HAP-1 (cell line): ENCODE measurements at regions not wholly inside any gene's neighbourhood (a gene's known extent, or its start where the extent isn't known, plus 50 kb on each side); places are given as distances from the start of the nearest gene placed in this dataset.

Source experiments
- DNase-seq, 2 experiments: peaks; one replicate each; pipeline ENCODE4 v3.0.0-alpha.2; 2016 to 2020; ENCODE audit warnings: low spot score in 2 of 2
- H3K27me3 ChIP-seq: fragments of 250-450 bp; sonication (Bioruptor Pico); 2 replicates; pipeline ENCODE4 v1.5.1; 2020; ENCODE audit warnings: low read depth, mild to moderate bottlenecking, moderate library complexity
- H3K36me3 ChIP-seq: fragments of 250-450 bp; sonication (Bioruptor Pico); replicated peaks from 2 replicates; pipeline ENCODE4 v1.5.1; 2020; ENCODE audit warnings: mild to moderate bottlenecking
- H3K4me1 ChIP-seq: fragments of 250-450 bp; sonication (Bioruptor Pico); 2 replicates; pipeline ENCODE4 v1.5.1; 2020; ENCODE audit warnings: mild to moderate bottlenecking
- H3K4me3 ChIP-seq: fragments of 250-450 bp; sonication (Bioruptor Pico); 2 replicates; pipeline ENCODE4 v1.5.1; 2020; ENCODE audit warnings: mild to moderate bottlenecking, moderate library complexity
- H3K9me3 ChIP-seq: fragments of 250-450 bp; sonication (Bioruptor Pico); 2 replicates; pipeline ENCODE4 v1.5.1; 2020; ENCODE audit warnings: mild to moderate bottlenecking, moderate library complexity
- in situ Hi-C: fragments of 300-500 bp; cut with MboI; formaldehyde crosslinking; loops from 3 replicates; pipeline ENCODE4 v1.14.3; 2020; ENCODE audit warnings: low sequenced_read_pairs, inconsistent platforms, mixed read lengths

DNA sequence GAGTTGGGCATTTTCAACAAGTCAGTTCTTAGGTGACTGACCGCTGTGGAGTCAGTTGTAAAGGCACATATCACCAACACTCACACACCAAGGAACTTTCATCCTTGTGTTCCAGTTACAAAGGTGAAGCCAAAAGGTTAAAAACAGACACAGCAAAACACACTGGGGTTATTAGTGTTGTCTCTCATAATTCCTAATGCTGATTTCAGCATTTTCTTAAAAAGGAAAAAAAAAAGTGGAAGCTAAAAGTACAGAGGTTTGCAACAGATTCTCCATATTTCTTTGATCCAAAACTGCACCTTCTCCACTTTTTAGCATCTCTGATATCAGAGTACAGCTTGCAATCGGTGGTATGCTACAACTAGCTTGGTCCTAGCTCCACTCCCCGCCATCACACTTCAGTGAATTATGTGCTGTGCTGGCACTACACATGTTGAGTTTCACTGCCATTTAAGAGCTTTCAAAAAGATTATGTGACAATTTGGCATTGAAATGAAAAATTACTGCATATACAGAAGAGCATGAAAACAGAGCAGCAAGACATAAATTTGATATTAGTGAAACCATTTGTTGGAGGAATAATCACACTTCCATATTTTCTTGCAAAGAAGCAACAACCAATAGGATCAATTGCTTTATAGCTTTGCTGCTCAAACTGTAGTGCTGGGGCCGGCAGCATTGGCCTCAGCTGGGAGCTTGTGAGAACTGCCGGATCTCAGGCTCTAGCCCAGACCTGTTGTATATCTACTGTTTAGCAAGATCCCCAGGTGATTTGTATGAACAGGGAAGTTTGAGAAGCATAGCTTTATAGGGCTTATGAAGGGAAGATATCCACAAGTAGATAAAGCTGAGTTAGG lies 62.3 kb upstream of the DAPL1 start:
- H3K4me3 ChIP-seq: no peak overlapping the region
- in situ Hi-C loops: loop anchor here (25.0 kb wide), 1 partner anchor 546 kb away; no protein-coding TSS in a partner anchor
- H3K36me3 ChIP-seq: no peaks in the 10 kb centered on the region
- H3K4me1 ChIP-seq: peaks cover 4% of the 10 kb centered on the region
- DNase-seq: no peak
- no peaks in the 10 kb centered on the region for H3K9me3 ChIP-seq
- no peaks in the 10 kb centered on the region for H3K27me3 ChIP-seq

- DNase-seq: no peak
- in situ Hi-C loops: loop anchor here (25.0 kb wide), 1 partner anchor 546 kb away; no protein-coding TSS in a partner anchor
- Histone ChIP-seq H3K9me3 (no peaks in the 10 kb centered on the region), H3K36me3 (no peaks in the 10 kb centered on the region), H3K4me1 (peaks cover 4% of the 10 kb centered on the region), H3K27me3 (no peaks in the 10 kb centered on the region), H3K4me3 (no peak overlapping the region)
Observed at GRCh38 chr2:158733430-158733755, 61.7 kb upstream of the DAPL1 start.

GRCh38 chr2:158734442-158734841 lies 60.7 kb upstream of the DAPL1 start:
- in situ Hi-C loops: loop anchor here (25.0 kb wide), 1 partner anchor 547 kb away; no protein-coding TSS in a partner anchor
- no peak for DNase-seq

DNA sequence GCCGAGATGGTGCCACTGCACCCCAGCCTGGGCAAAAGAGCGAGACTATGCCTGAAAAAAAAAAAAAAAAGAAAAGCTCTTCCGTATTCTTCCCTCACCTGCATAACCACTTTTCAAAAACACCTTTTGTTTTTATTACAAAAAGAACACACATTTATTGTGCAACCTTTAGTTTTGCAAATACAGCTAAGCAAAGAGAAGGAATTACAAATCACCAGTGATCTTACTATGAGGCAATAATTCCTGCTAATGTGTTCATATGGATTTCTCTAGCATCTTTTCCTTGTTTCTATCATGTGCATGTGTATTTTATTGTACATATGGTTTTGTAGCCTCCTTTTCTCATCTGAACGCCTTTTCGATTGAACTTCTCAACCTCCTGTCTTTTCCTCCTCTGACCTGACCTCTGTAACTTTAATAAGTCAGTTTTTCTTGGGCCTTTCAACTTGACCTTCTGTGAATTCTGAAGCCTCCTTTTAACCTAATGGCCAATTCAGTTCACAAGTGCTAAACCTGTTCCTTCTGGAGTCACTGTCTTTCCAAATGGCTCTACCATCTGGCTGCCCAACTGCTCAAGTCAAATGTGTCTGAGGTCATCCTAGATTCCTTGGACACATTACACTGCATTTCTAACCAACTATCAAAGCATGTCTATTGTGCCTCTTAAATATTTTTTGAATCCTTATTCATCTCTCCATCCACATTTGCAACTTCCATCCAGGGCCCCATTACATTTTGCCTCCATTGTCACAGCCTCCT lies 59.1 kb upstream of the DAPL1 start:
- no peak overlapping the region for H3K4me3 ChIP-seq
- in situ Hi-C loops: loop anchor here (25.0 kb wide), 1 partner anchor 549 kb away; no protein-coding TSS in a partner anchor
- H3K9me3 ChIP-seq: no peaks in the 10 kb centered on the region
- H3K36me3 ChIP-seq: no peaks in the 10 kb centered on the region
- no peak for DNase-seq
- peaks cover 4% of the 10 kb centered on the region for H3K4me1 ChIP-seq
- H3K27me3 ChIP-seq: no peaks in the 10 kb centered on the region

More at GRCh38 chr2:158734442-158734841, 60.7 kb upstream of the DAPL1 start:
- no peaks in the 10 kb centered on the region for H3K27me3 ChIP-seq
- no peak overlapping the region for H3K4me3 ChIP-seq
- H3K9me3 ChIP-seq: no peaks in the 10 kb centered on the region
- H3K36me3 ChIP-seq: no peaks in the 10 kb centered on the region
- H3K4me1 ChIP-seq: peaks cover 4% of the 10 kb centered on the region

DNA sequence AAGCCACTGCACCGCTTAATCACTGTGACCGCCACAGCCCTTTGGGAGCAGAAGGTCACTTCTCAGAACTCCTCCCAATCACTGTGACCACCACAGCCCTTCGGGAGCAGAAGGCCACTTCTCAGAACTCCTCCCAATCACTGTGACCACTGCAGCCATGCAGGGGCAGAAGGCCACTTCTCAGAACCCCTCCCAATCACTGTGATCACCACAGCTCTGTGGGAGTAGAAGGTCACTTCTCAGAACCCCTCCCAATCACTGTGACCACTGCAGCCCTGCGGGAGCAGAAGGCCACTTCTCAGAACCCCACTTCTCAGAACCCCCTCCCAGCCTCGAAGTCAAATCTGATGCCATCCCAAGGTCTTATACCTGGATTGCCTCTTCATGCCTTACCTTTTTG lies 56.8 kb upstream of the DAPL1 start:
- in situ Hi-C loops: loop anchor here (25.0 kb wide), 1 partner anchor 551 kb away; no protein-coding TSS in a partner anchor
- no peak for DNase-seq
- Histone ChIP-seq H3K27me3 (no peaks in the 10 kb centered on the region), H3K4me3 (no peak overlapping the region), H3K9me3 (no peaks in the 10 kb centered on the region), H3K4me1 (peaks cover 4% of the 10 kb centered on the region), H3K36me3 (no peaks in the 10 kb centered on the region)

GRCh38 chr2:158740127-158740526 lies 55.0 kb upstream of the DAPL1 start:
- Histone ChIP-seq H3K4me3 (no peak overlapping the region), H3K27me3 (no peaks in the 10 kb centered on the region), H3K4me1 (peaks cover 4% of the 10 kb centered on the region), H3K9me3 (no peaks in the 10 kb centered on the region), H3K36me3 (no peaks in the 10 kb centered on the region)
- DNase-seq: no peak
- in situ Hi-C loops: loop anchor here (10.0 to 25.0 kb wide), 2 partner anchors 285 to 553 kb away; partner anchors contain the start of genes CCDC148 and PKP4

DNA sequence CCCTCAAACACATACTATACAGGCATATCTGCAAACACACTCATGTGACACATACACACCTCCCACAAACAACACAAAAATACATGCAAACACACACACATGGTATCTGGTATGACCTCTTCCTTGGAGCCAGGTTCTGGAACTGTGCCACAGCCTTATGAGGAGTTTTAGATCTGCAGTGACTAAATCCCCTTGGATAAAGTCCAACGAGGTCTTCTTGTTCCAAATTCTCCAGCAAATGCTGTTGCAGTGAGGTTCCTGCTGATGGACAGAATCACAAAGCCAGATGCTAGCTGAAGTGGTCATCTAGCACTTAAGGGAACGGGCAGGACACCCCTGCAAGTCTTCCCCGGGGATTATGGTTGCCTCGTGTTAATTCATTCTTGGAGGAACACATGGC lies 54.5 kb upstream of the DAPL1 start:
- in situ Hi-C loops: loop anchor here (10.0 to 25.0 kb wide), 2 partner anchors 286 to 553 kb away; partner anchors contain the start of genes CCDC148 and PKP4
- H3K9me3 ChIP-seq: no peaks in the 10 kb centered on the region
- no peak for DNase-seq
- no peaks in the 10 kb centered on the region for H3K27me3 ChIP-seq
- no peaks in the 10 kb centered on the region for H3K36me3 ChIP-seq
- peaks cover 4% of the 10 kb centered on the region for H3K4me1 ChIP-seq
- no peak overlapping the region for H3K4me3 ChIP-seq

GRCh38 chr2:158741625-158742024 lies 53.5 kb upstream of the DAPL1 start:
- Histone ChIP-seq H3K4me1 (peaks cover 2% of the 10 kb centered on the region), H3K27me3 (no peaks in the 10 kb centered on the region), H3K9me3 (no peaks in the 10 kb centered on the region), H3K36me3 (no peaks in the 10 kb centered on the region), H3K4me3 (no peak overlapping the region)
- in situ Hi-C loops: loop anchor here (10.0 to 25.0 kb wide), 2 partner anchors 287 to 554 kb away; partner anchors contain the start of genes CCDC148 and PKP4
- no peak for DNase-seq

DNA sequence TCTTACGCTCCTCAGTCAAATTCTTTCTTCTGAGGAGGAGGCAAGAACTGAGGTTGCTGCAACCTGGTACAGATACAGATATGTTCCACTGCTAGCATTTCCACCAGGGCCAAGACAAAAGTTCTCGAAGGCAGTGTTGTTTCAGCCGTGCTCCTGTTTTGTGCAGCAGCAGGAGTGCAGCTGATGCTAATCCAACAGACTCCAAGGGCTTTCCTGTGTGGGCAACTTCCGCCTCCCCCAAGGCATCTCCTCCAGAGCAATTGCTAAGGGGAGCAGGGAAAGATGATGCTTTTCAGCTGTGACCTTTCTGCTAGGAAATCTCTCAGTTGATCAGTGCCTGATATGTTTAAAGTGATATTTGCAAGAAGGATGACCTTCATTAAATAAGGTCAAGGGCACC lies 52.6 kb upstream of the DAPL1 start:
- H3K36me3 ChIP-seq: no peaks in the 10 kb centered on the region
- no peak for DNase-seq
- peaks cover 11% of the 10 kb centered on the region for H3K4me1 ChIP-seq
- H3K4me3 ChIP-seq: no peak overlapping the region
- no peaks in the 10 kb centered on the region for H3K9me3 ChIP-seq
- in situ Hi-C loops: loop anchor here (10.0 to 25.0 kb wide), 2 partner anchors 288 to 555 kb away; partner anchors contain the start of genes CCDC148 and PKP4
- H3K27me3 ChIP-seq: no peaks in the 10 kb centered on the region

- DNase-seq: no peak
- H3K4me3 ChIP-seq: no peak overlapping the region
- H3K27me3 ChIP-seq: no peaks in the 10 kb centered on the region
- in situ Hi-C loops: loop anchor here (10.0 to 25.0 kb wide), 2 partner anchors 289 to 556 kb away; partner anchors contain the start of genes CCDC148 and PKP4
- no peaks in the 10 kb centered on the region for H3K36me3 ChIP-seq
- H3K9me3 ChIP-seq: no peaks in the 10 kb centered on the region
- H3K4me1 ChIP-seq: peaks cover 15% of the 10 kb centered on the region
Observed at GRCh38 chr2:158743466-158743865, 51.7 kb upstream of the DAPL1 start.

DNA sequence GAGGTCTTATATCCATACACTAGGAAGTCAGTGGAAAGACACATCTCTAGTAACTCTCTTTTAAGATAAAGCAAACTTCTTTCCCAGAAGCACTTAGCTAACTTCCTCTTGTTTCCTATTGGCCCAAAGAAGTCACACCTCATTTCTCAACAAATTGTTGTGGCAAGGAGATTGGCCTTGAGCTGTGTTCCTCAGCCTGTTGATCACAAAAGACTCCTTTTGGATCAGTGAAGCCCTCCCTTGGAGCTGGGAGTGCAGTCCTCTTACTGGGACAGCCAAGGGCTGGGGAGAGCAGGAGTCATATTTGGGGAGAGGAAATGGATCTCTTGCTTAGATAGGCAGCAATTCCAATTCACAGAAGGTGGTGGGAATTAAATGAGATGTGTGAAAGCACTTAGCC lies 51.2 kb upstream of the DAPL1 start:
- in situ Hi-C loops: loop anchor here (10.0 to 25.0 kb wide), 2 partner anchors 289 to 557 kb away; partner anchors contain the start of genes CCDC148 and PKP4
- peaks cover 15% of the 10 kb centered on the region for H3K4me1 ChIP-seq
- no peak for DNase-seq
- H3K9me3 ChIP-seq: no peaks in the 10 kb centered on the region
- no peak overlapping the region for H3K4me3 ChIP-seq
- no peaks in the 10 kb centered on the region for H3K36me3 ChIP-seq
- no peaks in the 10 kb centered on the region for H3K27me3 ChIP-seq

DNA sequence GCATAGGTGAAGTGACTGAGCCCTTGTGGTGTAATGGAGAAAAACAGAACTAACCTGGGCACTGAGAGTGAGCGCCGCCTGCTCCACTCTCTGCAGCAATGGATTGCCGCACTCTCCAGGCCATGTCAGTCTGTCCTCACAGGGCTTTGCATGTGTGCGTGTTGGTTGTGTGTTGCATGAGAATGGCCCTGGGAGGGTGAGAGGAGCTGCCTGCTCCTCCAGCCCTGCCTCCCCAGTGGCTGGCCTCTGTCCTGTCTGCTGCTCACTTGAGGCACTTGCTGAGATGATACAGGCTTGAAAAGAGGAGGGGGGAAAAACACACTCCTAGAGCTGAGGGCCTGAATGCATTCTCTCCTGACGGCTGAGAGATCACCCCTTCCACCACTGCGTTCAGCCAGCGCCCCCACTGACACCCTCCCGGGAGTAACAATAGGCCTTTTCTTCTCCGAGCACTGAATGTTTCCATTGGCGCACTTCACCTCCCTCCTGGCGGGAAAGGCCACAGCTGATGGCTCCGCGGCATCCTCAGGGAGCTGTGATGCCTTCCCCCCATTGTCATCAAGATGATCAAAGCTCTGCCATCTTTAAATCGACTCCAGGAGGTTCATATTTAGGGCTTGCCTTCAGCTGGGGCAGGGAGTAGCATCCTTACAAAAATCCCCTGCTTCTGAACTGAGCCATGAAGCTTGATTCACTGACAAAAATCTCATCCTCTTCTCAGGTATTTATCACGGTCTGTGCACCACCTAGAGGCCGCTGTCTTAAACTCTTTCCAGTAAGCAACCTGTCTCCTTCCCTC lies 49.9 kb upstream of the DAPL1 start:
- peak; percentile 46 to 60 for DNase-seq
- H3K9me3 ChIP-seq: no peaks in the 10 kb centered on the region
- peaks cover 15% of the 10 kb centered on the region for H3K4me1 ChIP-seq
- in situ Hi-C loops: loop anchor here (5.0 to 25.0 kb wide), 3 partner anchors 290 to 713 kb away; partner anchors contain the start of genes CCDC148 and PKP4
- H3K4me3 ChIP-seq: no peak overlapping the region
- H3K36me3 ChIP-seq: no peaks in the 10 kb centered on the region
- H3K27me3 ChIP-seq: 0 out of 2 replicates have a peak, but pooled peaks cover 2% of the 10 kb centered on the region
